Lower lobe of right lung (tissue), 2 donors: ENCODE measurements at regions not wholly inside any gene's neighbourhood (a gene's known extent, or its start where the extent isn't known, plus 50 kb on each side); places are given as distances from the start of the nearest gene placed in this dataset.

Source experiments
- ATAC-seq, 2 donors: fragments of 200-7000 bp; cut with Tn5 transposase; one replicate each; pipeline ENCODE4 v1.9.1; 2020 to 2022; ENCODE audit warnings: mild to moderate bottlenecking in 2 of 2, moderate library complexity in 2 of 2
- DNase-seq: peaks from one replicate; pipeline ENCODE4 v3.0.0-alpha.2; 2020
- H3K27ac ChIP-seq: fragments of 200-600 bp; one replicate; pipeline ENCODE4 v1.8.0; 2022
- H3K27me3 ChIP-seq: fragments of 200-600 bp; one replicate; pipeline ENCODE4 v1.8.0; 2022; ENCODE audit warnings: low read depth
- H3K36me3 ChIP-seq: fragments of 200-600 bp; one replicate; pipeline ENCODE4 v1.8.0; 2022; ENCODE audit warnings: mild to moderate bottlenecking
- H3K4me1 ChIP-seq: fragments of 200-600 bp; one replicate; pipeline ENCODE4 v1.8.0; 2022
- H3K4me3 ChIP-seq: fragments of 200-600 bp; one replicate; pipeline ENCODE4 v1.8.0; 2022; ENCODE audit warnings: mild to moderate bottlenecking
- H3K9me3 ChIP-seq: fragments of 200-600 bp; one replicate; pipeline ENCODE4 v1.8.0; 2022
- intact Hi-C: fragments of 100-400 bp; cut with DNase I; formaldehyde crosslinking; loops from one replicate; pipeline ENCODE4 v1.11.0; 2022
- TF ChIP-seq, protein P1 (sequence below): fragments of 200-600 bp; IDR thresholded peaks from one replicate; pipeline ENCODE4 v1.8.0; 2022; ENCODE audit warnings: antibody characterized with exemption, mild to moderate bottlenecking
- donor health status: DM: no; HTN: yes; CAD: no; lungs with severe emphysema.

DNA sequence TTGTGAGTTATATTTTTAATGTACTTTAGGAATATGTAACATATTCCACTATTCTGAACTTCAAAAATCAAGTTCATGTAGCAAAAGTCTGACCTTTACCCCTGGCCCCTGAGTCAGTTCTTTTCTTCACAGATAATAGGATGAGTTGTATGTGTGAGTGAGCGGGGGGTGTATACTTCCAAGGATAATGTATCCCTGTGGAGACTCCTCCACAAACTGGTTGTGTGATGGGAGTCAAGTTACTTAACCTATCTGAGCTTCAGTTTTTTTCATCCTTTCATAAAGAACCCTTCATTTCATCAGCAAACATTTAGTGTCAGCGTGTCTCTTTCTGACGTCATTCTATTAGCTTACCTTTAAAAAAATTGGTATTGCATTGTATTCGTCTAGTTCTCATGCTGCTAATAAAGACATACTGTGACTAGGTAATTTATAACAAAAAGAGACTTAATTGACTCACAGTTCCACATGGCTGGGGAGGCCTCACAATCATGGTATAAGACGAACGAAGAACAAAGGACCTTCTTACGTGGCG is 288.1 kb upstream of the GPC6 start:
- no peak for ATAC-seq
- Histone ChIP-seq H3K27ac (no peak overlapping the region), H3K4me3 (no peak overlapping the region), H3K27me3 (no peaks in the 10 kb centered on the region), H3K36me3 (no peaks in the 10 kb centered on the region), H3K9me3 (no peaks in the 10 kb centered on the region), H3K4me1 (no peaks in the 10 kb centered on the region)
- intact Hi-C loops, result no loop called here
- DNase-seq, result no peak
- TF ChIP-seq, protein P1, sequence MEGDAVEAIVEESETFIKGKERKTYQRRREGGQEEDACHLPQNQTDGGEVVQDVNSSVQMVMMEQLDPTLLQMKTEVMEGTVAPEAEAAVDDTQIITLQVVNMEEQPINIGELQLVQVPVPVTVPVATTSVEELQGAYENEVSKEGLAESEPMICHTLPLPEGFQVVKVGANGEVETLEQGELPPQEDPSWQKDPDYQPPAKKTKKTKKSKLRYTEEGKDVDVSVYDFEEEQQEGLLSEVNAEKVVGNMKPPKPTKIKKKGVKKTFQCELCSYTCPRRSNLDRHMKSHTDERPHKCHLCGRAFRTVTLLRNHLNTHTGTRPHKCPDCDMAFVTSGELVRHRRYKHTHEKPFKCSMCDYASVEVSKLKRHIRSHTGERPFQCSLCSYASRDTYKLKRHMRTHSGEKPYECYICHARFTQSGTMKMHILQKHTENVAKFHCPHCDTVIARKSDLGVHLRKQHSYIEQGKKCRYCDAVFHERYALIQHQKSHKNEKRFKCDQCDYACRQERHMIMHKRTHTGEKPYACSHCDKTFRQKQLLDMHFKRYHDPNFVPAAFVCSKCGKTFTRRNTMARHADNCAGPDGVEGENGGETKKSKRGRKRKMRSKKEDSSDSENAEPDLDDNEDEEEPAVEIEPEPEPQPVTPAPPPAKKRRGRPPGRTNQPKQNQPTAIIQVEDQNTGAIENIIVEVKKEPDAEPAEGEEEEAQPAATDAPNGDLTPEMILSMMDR, result no peak

DNA sequence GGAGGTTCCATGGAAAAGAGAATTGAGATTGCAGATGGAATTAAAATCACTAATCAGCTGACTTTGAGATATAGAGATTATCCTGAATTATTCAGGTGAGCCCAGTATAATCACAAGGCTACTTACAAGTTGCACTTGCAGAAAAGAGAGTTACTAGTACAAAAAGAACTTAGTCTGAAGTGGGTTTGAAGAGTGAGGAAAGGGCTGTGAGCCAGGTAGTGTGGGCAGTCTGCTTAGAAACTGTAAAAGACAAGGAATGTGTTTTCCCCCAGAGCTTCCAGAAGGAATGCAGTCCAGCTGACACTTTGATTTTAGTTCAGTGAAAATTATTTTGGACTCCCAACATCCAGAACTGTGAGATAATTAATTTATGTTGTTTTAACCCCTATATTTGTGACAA is 285.4 kb upstream of the GPC6 start:
- DNase-seq (no peak), ATAC-seq (no peak)
- intact Hi-C loops, result no loop called here
- no peaks in the 10 kb centered on the region for H3K9me3 ChIP-seq
- no peaks in the 10 kb centered on the region for H3K27me3 ChIP-seq
- H3K27ac ChIP-seq, result no peak overlapping the region
- H3K4me1 ChIP-seq, result no peaks in the 10 kb centered on the region
- no peaks in the 10 kb centered on the region for H3K36me3 ChIP-seq
- no peak overlapping the region for H3K4me3 ChIP-seq
- TF ChIP-seq, protein P1, result no peak

DNA sequence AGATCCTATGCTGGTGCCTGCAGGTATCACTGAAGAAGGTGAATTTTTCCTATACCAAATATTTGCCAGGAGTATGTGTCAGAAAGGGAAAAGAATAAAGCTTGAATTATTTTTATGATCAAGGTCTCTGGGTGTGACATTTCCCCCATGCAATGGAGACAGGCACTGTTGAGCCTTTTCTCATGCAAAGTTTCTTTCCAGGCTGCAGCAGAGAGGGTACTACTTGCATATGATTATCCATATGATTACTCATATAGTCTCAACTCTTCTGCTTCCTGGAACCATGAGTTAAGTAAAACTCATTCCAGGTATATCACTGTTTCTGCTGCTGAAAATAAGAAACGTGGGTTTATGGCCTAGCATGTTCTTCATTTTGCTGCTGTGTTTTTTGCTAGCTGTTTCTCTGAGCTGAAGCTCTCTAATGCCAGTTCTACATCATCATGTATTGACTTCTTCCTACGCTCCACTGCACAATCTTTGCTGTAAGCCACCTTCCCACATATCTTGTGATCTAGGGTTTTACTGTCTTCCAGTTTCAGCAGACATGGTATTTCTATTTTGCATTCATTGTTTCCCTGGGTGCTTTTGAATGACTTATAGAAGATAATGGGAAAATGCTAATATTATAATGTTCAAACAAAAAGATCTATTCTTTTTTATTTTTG is 278.7 kb upstream of the GPC6 start:
- TF ChIP-seq, protein P1, result no peak
- Histone ChIP-seq H3K4me3 (no peak overlapping the region), H3K36me3 (no peaks in the 10 kb centered on the region), H3K27me3 (no peaks in the 10 kb centered on the region), H3K4me1 (no peaks in the 10 kb centered on the region), H3K9me3 (no peaks in the 10 kb centered on the region), H3K27ac (no peak overlapping the region)
- ATAC-seq (no peak), DNase-seq (no peak)
- intact Hi-C loops, result no loop called here

DNA sequence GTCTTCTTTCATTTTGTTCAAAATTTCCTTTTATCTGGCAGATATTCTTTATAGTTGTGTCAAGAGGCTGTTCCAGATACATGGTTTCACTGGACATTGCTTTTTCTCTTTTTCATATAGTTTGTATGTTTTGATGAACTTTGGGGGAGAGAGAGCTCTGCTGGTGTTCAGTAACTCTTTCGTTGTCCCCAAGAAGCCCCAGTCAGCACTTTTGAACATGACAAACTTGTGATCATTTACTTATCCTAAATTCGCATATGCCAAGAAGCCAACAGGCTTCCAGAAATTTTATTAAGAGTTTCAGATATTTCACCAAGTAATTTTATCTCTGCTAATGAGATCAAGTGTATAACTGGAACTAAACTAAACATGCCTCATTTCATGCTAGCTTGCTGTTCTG is 275.8 kb upstream of the GPC6 start:
- TF ChIP-seq, protein P1, result no peak
- Histone ChIP-seq H3K9me3 (no peaks in the 10 kb centered on the region), H3K36me3 (no peaks in the 10 kb centered on the region), H3K27me3 (no peaks in the 10 kb centered on the region), H3K27ac (no peak overlapping the region), H3K4me3 (no peak overlapping the region), H3K4me1 (no peaks in the 10 kb centered on the region)
- intact Hi-C loops, result no loop called here
- ATAC-seq (no peak), DNase-seq (no peak)

DNA sequence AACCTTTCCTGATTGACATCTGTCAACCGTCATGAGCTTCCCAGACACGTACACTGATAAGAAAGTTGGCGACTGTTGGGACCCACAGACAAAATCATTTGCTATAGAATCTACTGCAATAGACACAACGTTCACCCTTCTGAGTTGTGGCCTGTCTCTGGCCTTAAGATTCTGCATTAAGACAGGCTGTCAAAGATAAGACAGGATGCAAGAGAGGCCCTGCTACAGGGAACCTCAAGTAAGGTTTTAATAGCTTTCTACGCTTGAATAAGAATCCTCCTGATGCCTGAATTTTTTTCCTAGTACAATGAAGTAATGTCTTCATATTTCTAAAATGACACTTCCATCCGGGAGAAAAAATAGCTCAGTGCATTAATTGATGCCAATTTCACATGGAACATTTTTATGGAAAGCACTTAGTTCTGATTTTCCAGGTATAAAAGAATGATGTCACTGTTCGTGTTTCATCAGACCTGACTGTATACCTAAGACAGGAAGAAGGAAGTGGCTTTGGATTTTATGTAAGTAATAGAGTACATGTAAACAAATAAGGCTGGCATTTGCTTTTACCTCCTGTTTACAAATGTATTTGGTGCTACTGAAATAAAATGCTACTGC is 275.2 kb upstream of the GPC6 start:
- TF ChIP-seq, protein P1, result no peak
- H3K27ac ChIP-seq, result no peak overlapping the region
- H3K9me3 ChIP-seq, result no peaks in the 10 kb centered on the region
- H3K4me3 ChIP-seq, result no peak overlapping the region
- H3K4me1 ChIP-seq, result no peaks in the 10 kb centered on the region
- DNase-seq, result no peak
- intact Hi-C loops, result no loop called here
- H3K27me3 ChIP-seq, result no peaks in the 10 kb centered on the region
- no peaks in the 10 kb centered on the region for H3K36me3 ChIP-seq
- ATAC-seq, result no peak
